Trophoblast cell (in vitro differentiated cells and primary cell): ENCODE measurements at regions not wholly inside any gene's neighbourhood (a gene's known extent, or its start where the extent isn't known, plus 50 kb on each side); places are given as distances from the start of the nearest gene placed in this dataset.
"Not testable (repeated sequence)": the region's sequence is repeated elsewhere in the genome, so short reads cannot be mapped to it uniquely, and the experiment has no call there.

Experiments used
- DNase-seq, 2 donors: peaks; one replicate each; pipeline ENCODE4 v3.0.0-alpha.2; 2016
- H2AFZ ChIP-seq: 2 replicates; pipeline ENCODE4 v1.6.1; 2013; ENCODE audit warnings: low read length, moderate library complexity, mild to moderate bottlenecking; ENCODE audit not compliant: insufficient read depth, poor library complexity
- H2AK5ac ChIP-seq: 2 replicates; pipeline ENCODE4 v1.6.1; 2013; ENCODE audit warnings: mild to moderate bottlenecking, low read length
- H2BK120ac ChIP-seq: 2 replicates; pipeline ENCODE4 v1.6.1; 2013; ENCODE audit warnings: low read length, mild to moderate bottlenecking, moderate library complexity; ENCODE audit not compliant: insufficient read depth, poor library complexity
- H2BK12ac ChIP-seq: 2 replicates; pipeline ENCODE4 v1.6.1; 2013; ENCODE audit warnings: mild to moderate bottlenecking, low read length, moderate library complexity
- H2BK5ac ChIP-seq: 2 replicates; pipeline ENCODE4 v1.6.1; 2013; ENCODE audit warnings: low read length, low read depth, moderate library complexity, mild to moderate bottlenecking; ENCODE audit not compliant: poor library complexity
- H3K14ac ChIP-seq: 2 replicates; pipeline ENCODE4 v1.6.1; 2013; ENCODE audit warnings: mild to moderate bottlenecking, low read length
- H3K18ac ChIP-seq: 2 replicates; pipeline ENCODE4 v1.6.1; 2013; ENCODE audit warnings: mild to moderate bottlenecking, low read length
- H3K23ac ChIP-seq: 2 replicates; pipeline ENCODE4 v1.6.1; 2013; ENCODE audit warnings: low read length
- H3K27ac ChIP-seq: 2 replicates; pipeline ENCODE4 v1.5.1; 2013; ENCODE audit warnings: low read depth, mild to moderate bottlenecking, inconsistent platforms, low read length, moderate library complexity
- H3K27me3 ChIP-seq: 2 replicates; pipeline ENCODE4 v1.6.1; 2013; ENCODE audit warnings: inconsistent platforms, mild to moderate bottlenecking, low read length, moderate library complexity; ENCODE audit not compliant: insufficient read depth
- H3K36me3 ChIP-seq, 2 experiments: 1 replicate in 1 of 2; 2 replicates in 1 of 2; pipeline ENCODE4 v1.6.1; 2013; ENCODE audit warnings: low read length in 2 of 2, mild to moderate bottlenecking in 2 of 2, moderate library complexity in 1 of 2; ENCODE audit not compliant: insufficient read depth in 2 of 2, control insufficient read depth in 1 of 2
- H3K4ac ChIP-seq: 2 replicates; pipeline ENCODE4 v1.6.1; 2013; ENCODE audit warnings: low read depth, mild to moderate bottlenecking, low read length, moderate library complexity
- H3K4me1 ChIP-seq, 2 experiments: 1 replicate in 1 of 2; 2 replicates in 1 of 2; pipeline ENCODE4 v1.6.1; 2013; ENCODE audit warnings: low read length in 2 of 2, mild to moderate bottlenecking in 2 of 2, moderate library complexity in 1 of 2; ENCODE audit not compliant: insufficient read depth in 2 of 2, control insufficient read depth in 1 of 2
- H3K4me2 ChIP-seq: 2 replicates; pipeline ENCODE4 v1.6.1; 2013; ENCODE audit warnings: inconsistent platforms, mild to moderate bottlenecking, low read length, moderate library complexity
- H3K4me3 ChIP-seq: 2 replicates; pipeline ENCODE4 v1.5.1; 2013; ENCODE audit warnings: mild to moderate bottlenecking, low read depth, low read length, inconsistent platforms
- H3K79me1 ChIP-seq: one replicate; pipeline ENCODE4 v1.6.1; 2013; ENCODE audit warnings: low read length
- H3K79me2 ChIP-seq: 2 replicates; pipeline ENCODE4 v1.6.1; 2013; ENCODE audit warnings: low read length, mild to moderate bottlenecking; ENCODE audit not compliant: control insufficient read depth, insufficient read depth, poor library complexity
- H3K9ac ChIP-seq: 2 replicates; pipeline ENCODE4 v1.6.1; 2013; ENCODE audit warnings: mild to moderate bottlenecking, low read length
- H3K9me3 ChIP-seq: 2 replicates; pipeline ENCODE4 v1.6.1; 2013; ENCODE audit warnings: low read depth, mild to moderate bottlenecking, control low read depth, inconsistent platforms, low read length; ENCODE audit not compliant: insufficient read depth
- H4K12ac ChIP-seq: 2 replicates; pipeline ENCODE4 v1.6.1; 2013; ENCODE audit warnings: low read depth, mild to moderate bottlenecking, low read length, moderate library complexity
- H4K8ac ChIP-seq: 2 replicates; pipeline ENCODE4 v1.6.1; 2013; ENCODE audit warnings: low read depth, mild to moderate bottlenecking, low read length, moderate library complexity
- H4K91ac ChIP-seq: one replicate; pipeline ENCODE4 v1.6.1; 2013; ENCODE audit warnings: low read depth, mild to moderate bottlenecking, low read length, moderate library complexity
- WGBS: extraction: QIAGEN DNeasy Blood & Tissue Kit; methylation state at CpG from one replicate; pipeline ENCODE4 v1.1.7; 2013; ENCODE audit warnings: missing lambda C conversion rate; ENCODE audit not compliant: insufficient read length, insufficient coverage; ENCODE audit errors: extremely low coverage; 5-methylcytosine and 5-hydroxymethylcytosine counted together

- no CpG with 5 or more reads among the region's 1 CpG for WGBS
- H4K8ac ChIP-seq, H3K14ac ChIP-seq, H4K12ac ChIP-seq, H3K4me2 ChIP-seq, H4K91ac ChIP-seq, H3K4me1 ChIP-seq, H3K27me3 ChIP-seq, H3K36me3 ChIP-seq, H2BK12ac ChIP-seq, H3K4ac ChIP-seq, H3K79me1 ChIP-seq, H3K9me3 ChIP-seq, H3K9ac ChIP-seq, DNase-seq, H3K18ac ChIP-seq, H3K27ac ChIP-seq, H2AFZ ChIP-seq, H2BK5ac ChIP-seq, H2BK120ac ChIP-seq, H2AK5ac ChIP-seq, H3K4me3 ChIP-seq, H3K23ac ChIP-seq, H3K79me2 ChIP-seq: not testable (repeated sequence)
These were observed 956.7 kb downstream of the TRHDE start for GRCh38 chr12:73228828-73229227.

- Histone ChIP-seq H3K27me3 (no peaks in the 10 kb centered on the region), H3K4ac (no peak overlapping the region), H3K4me3 (no peak overlapping the region), H2AK5ac (no peak overlapping the region), H2AFZ (no peak overlapping the region), H2BK5ac (no peak overlapping the region), H3K4me2 (no peak overlapping the region), H3K79me2 (no peaks in the 10 kb centered on the region), H2BK120ac (no peak overlapping the region), H3K14ac (no peak overlapping the region), H3K36me3 (no peaks in the 10 kb centered on the region), H4K12ac (no peak overlapping the region), H4K8ac (no peak overlapping the region), H3K23ac (no peak overlapping the region), H4K91ac (no peak overlapping the region), H3K79me1 (no peaks in the 10 kb centered on the region), H3K27ac (no peak overlapping the region), H3K4me1 (no peaks in the 10 kb centered on the region), H2BK12ac (no peak overlapping the region), H3K9me3 (peaks cover 14% of the 10 kb centered on the region), H3K9ac (no peak overlapping the region), H3K18ac (no peak overlapping the region)
- no peak for DNase-seq
- no CpG with 5 or more reads among the region's 3 CpGs for WGBS
These were observed 963.2 kb downstream of the TRHDE start for GRCh38 chr12:73235387-73235786.

GRCh38 chr12:73240110-73240509 lies 967.9 kb downstream of the TRHDE start:
- Histone ChIP-seq H3K27ac (no peak overlapping the region), H3K79me1 (no peaks in the 10 kb centered on the region), H2BK5ac (no peak overlapping the region), H4K91ac (no peak overlapping the region), H2BK12ac (no peak overlapping the region), H3K9me3 (peaks cover 4% of the 10 kb centered on the region), H3K4ac (no peak overlapping the region), H3K23ac (no peak overlapping the region), H3K18ac (no peak overlapping the region), H2AFZ (no peak overlapping the region), H3K4me2 (no peak overlapping the region), H3K14ac (no peak overlapping the region), H3K4me1 (no peaks in the 10 kb centered on the region), H3K27me3 (no peaks in the 10 kb centered on the region), H3K4me3 (no peak overlapping the region), H3K9ac (no peak overlapping the region), H3K36me3 (no peaks in the 10 kb centered on the region), H2AK5ac (no peak overlapping the region), H2BK120ac (no peak overlapping the region), H4K8ac (no peak overlapping the region), H4K12ac (no peak overlapping the region), H3K79me2 (no peaks in the 10 kb centered on the region)
- WGBS, result no CpG with 5 or more reads among the region's 1 CpG
- no peak for DNase-seq

GRCh38 chr12:73262788-73263381 lies 990.7 kb downstream of the TRHDE start:
- Histone ChIP-seq H3K14ac (no peak overlapping the region), H3K4me3 (no peak overlapping the region), H3K4me1 (no peaks in the 10 kb centered on the region), H3K4ac (no peak overlapping the region), H2BK5ac (no peak overlapping the region), H4K12ac (no peak overlapping the region), H3K36me3 (no peaks in the 10 kb centered on the region), H2BK120ac (no peak overlapping the region), H3K27me3 (no peaks in the 10 kb centered on the region), H4K8ac (no peak overlapping the region), H3K9me3 (no peaks in the 10 kb centered on the region), H2BK12ac (no peak overlapping the region), H2AK5ac (no peak overlapping the region), H3K23ac (no peak overlapping the region), H3K4me2 (no peak overlapping the region), H2AFZ (no peak overlapping the region), H3K18ac (no peak overlapping the region), H4K91ac (no peak overlapping the region), H3K79me1 (no peaks in the 10 kb centered on the region), H3K79me2 (no peaks in the 10 kb centered on the region), H3K9ac (no peak overlapping the region), H3K27ac (no peak overlapping the region)
- DNase-seq, result no peak
- WGBS, result no CpG with 5 or more reads among the region's 1 CpG
